ENCODE measurements at regions not wholly inside any gene's neighbourhood (a gene's known extent, or its start where the extent isn't known, plus 50 kb on each side); places are given as distances from the start of the nearest gene placed in this dataset.

- in situ Hi-C loops (cut with HindIII; ENCODE audit: low sequenced_read_pairs): no loop called here
- no peak for DNase-seq (ENCODE audit: low spot score)
These were observed 249.4 kb upstream of the BOD1L1 start for GRCh38 chr4:13876940-13877339.

- in situ Hi-C loops (cut with HindIII; ENCODE audit: low sequenced_read_pairs): no loop called here
These were observed 250.1 kb upstream of the BOD1L1 start for GRCh38 chr4:13877626-13878025.

GRCh38 chr4:13881892-13882291 lies 254.4 kb upstream of the BOD1L1 start:
- in situ Hi-C loops (cut with HindIII; ENCODE audit: low sequenced_read_pairs): no loop called here
- DNase-seq (ENCODE audit: low spot score): peak; percentile 8

More at GRCh38 chr4:13877626-13878025, 250.1 kb upstream of the BOD1L1 start:
- no peak for DNase-seq (ENCODE audit: low spot score)

GRCh38 chr4:13887010-13887409 lies 259.5 kb upstream of the BOD1L1 start:
- no peak for DNase-seq (ENCODE audit: low spot score)
- in situ Hi-C loops (cut with HindIII; ENCODE audit: low sequenced_read_pairs): no loop called here

GRCh38 chr4:13888112-13888511 lies 260.6 kb upstream of the BOD1L1 start:
- in situ Hi-C loops (cut with HindIII; ENCODE audit: low sequenced_read_pairs): no loop called here
- DNase-seq (ENCODE audit: low spot score): no peak

- in situ Hi-C loops (cut with HindIII; ENCODE audit: low sequenced_read_pairs): no loop called here
These were observed 264.0 kb upstream of the BOD1L1 start for GRCh38 chr4:13891544-13891939.

GRCh38 chr4:13892739-13893105 lies 265.2 kb upstream of the BOD1L1 start:
- no peak for DNase-seq (ENCODE audit: low spot score)
- in situ Hi-C loops (cut with HindIII; ENCODE audit: low sequenced_read_pairs): no loop called here

More at GRCh38 chr4:13891544-13891939, 264.0 kb upstream of the BOD1L1 start:
- DNase-seq (ENCODE audit: low spot score): no peak

- in situ Hi-C loops (cut with HindIII; ENCODE audit: low sequenced_read_pairs): no loop called here
These were observed 265.7 kb upstream of the BOD1L1 start for GRCh38 chr4:13893211-13893610.

GRCh38 chr4:13893987-13894386 lies 266.5 kb upstream of the BOD1L1 start:
- in situ Hi-C loops (cut with HindIII; ENCODE audit: low sequenced_read_pairs): no loop called here
- DNase-seq (ENCODE audit: low spot score): no peak

More at GRCh38 chr4:13893211-13893610, 265.7 kb upstream of the BOD1L1 start:
- DNase-seq (ENCODE audit: low spot score): no peak

GRCh38 chr4:13900780-13901179 lies 273.3 kb upstream of the BOD1L1 start:
- no peak for DNase-seq (ENCODE audit: low spot score)
- in situ Hi-C loops (cut with HindIII; ENCODE audit: low sequenced_read_pairs): no loop called here

- no peak for DNase-seq (ENCODE audit: low spot score)
- in situ Hi-C loops (cut with HindIII; ENCODE audit: low sequenced_read_pairs): no loop called here
These were observed 274.6 kb upstream of the BOD1L1 start for GRCh38 chr4:13902146-13902545.

- in situ Hi-C loops (cut with HindIII; ENCODE audit: low sequenced_read_pairs): no loop called here
- no peak for DNase-seq (ENCODE audit: low spot score)
These were observed 275.5 kb upstream of the BOD1L1 start for GRCh38 chr4:13903061-13903460.

- in situ Hi-C loops (cut with HindIII; ENCODE audit: low sequenced_read_pairs): no loop called here
- DNase-seq (ENCODE audit: low spot score): no peak
These were observed 276.4 kb upstream of the BOD1L1 start for GRCh38 chr4:13903901-13904300.

- DNase-seq (ENCODE audit: low spot score): no peak
- in situ Hi-C loops (cut with HindIII; ENCODE audit: low sequenced_read_pairs): no loop called here
These were observed 278.0 kb upstream of the BOD1L1 start for GRCh38 chr4:13905543-13905942.

- no peak for DNase-seq (ENCODE audit: low spot score)
- in situ Hi-C loops (cut with HindIII; ENCODE audit: low sequenced_read_pairs): no loop called here
These were observed 279.2 kb upstream of the BOD1L1 start for GRCh38 chr4:13906727-13907126.

- in situ Hi-C loops (cut with HindIII; ENCODE audit: low sequenced_read_pairs): no loop called here
- no peak for DNase-seq (ENCODE audit: low spot score)
These were observed 279.8 kb upstream of the BOD1L1 start for GRCh38 chr4:13907255-13907751.

- in situ Hi-C loops (cut with HindIII; ENCODE audit: low sequenced_read_pairs): no loop called here
- no peak for DNase-seq (ENCODE audit: low spot score)
These were observed 280.9 kb upstream of the BOD1L1 start for GRCh38 chr4:13908455-13908854.

GRCh38 chr4:13910556-13910955 lies 283.0 kb upstream of the BOD1L1 start:
- no peak for DNase-seq (ENCODE audit: low spot score)
- in situ Hi-C loops (cut with HindIII; ENCODE audit: low sequenced_read_pairs): no loop called here

GRCh38 chr4:13911256-13911655 lies 283.7 kb upstream of the BOD1L1 start:
- DNase-seq (ENCODE audit: low spot score): no peak

GRCh38 chr4:13912436-13912925 lies 285.0 kb upstream of the BOD1L1 start:
- no peak for DNase-seq (ENCODE audit: low spot score)
- in situ Hi-C loops (cut with HindIII; ENCODE audit: low sequenced_read_pairs): no loop called here

More at GRCh38 chr4:13911256-13911655, 283.7 kb upstream of the BOD1L1 start:
- in situ Hi-C loops (cut with HindIII; ENCODE audit: low sequenced_read_pairs): no loop called here

- in situ Hi-C loops (cut with HindIII; ENCODE audit: low sequenced_read_pairs): no loop called here
- no peak for DNase-seq (ENCODE audit: low spot score)
These were observed 285.4 kb upstream of the BOD1L1 start for GRCh38 chr4:13912966-13913365.

- DNase-seq (ENCODE audit: low spot score): no peak
- in situ Hi-C loops (cut with HindIII; ENCODE audit: low sequenced_read_pairs): no loop called here
These were observed 289.5 kb upstream of the BOD1L1 start for GRCh38 chr4:13917015-13917414.
